Esophagus muscularis mucosa (tissue), 3 donors: ENCODE measurements at regions not wholly inside any gene's neighbourhood (a gene's known extent, or its start where the extent isn't known, plus 50 kb on each side); places are given as distances from the start of the nearest gene placed in this dataset.

Experiments
- POLR2A ChIP-seq: fragments of 450-650 bp; IDR thresholded peaks from one replicate; pipeline ENCODE4 v1.6.1; 2017; ENCODE audit warnings: antibody characterized with exemption, moderate library complexity, mild to moderate bottlenecking, low read depth
- TF ChIP-seq, protein P1 (sequence below), 3 experiments: fragments of 200-600 bp in 2 of 3; fragments of 450-650 bp in 1 of 3; sonication (generic) in 2 of 3; IDR thresholded peaks; one replicate each; pipeline ENCODE4 v1.5.1; 2017 to 2019; ENCODE audit warnings: antibody characterized with exemption in 3 of 3, mild to moderate bottlenecking in 2 of 3, moderate library complexity in 1 of 3

DNA sequence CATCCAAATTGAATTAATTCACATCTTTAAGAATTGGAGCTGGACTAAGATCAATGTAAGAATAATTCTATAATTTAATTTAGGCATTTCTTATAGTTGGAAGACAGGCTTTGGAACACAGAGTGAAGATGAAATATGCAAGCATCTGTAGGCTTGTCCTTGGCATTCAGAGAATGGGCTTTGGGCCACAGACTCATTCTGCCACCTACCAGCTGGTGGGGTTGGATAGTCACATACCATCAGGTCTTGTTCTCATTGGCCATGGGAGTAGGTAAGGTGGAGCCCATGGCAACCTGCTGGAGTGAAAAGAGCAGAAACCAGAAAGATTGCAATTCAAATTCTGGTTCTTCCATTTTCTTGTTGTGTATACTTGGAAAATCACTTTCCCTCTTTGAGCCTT lies 300.3 kb downstream of the CYRIA start:
- TF ChIP-seq, protein P1, sequence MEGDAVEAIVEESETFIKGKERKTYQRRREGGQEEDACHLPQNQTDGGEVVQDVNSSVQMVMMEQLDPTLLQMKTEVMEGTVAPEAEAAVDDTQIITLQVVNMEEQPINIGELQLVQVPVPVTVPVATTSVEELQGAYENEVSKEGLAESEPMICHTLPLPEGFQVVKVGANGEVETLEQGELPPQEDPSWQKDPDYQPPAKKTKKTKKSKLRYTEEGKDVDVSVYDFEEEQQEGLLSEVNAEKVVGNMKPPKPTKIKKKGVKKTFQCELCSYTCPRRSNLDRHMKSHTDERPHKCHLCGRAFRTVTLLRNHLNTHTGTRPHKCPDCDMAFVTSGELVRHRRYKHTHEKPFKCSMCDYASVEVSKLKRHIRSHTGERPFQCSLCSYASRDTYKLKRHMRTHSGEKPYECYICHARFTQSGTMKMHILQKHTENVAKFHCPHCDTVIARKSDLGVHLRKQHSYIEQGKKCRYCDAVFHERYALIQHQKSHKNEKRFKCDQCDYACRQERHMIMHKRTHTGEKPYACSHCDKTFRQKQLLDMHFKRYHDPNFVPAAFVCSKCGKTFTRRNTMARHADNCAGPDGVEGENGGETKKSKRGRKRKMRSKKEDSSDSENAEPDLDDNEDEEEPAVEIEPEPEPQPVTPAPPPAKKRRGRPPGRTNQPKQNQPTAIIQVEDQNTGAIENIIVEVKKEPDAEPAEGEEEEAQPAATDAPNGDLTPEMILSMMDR (IDR thresholded peaks at IDR 0.05): no peak
- no peak for TF ChIP-seq POLR2A
